GM19240 (cell line): ENCODE measurements at regions not wholly inside any gene's neighbourhood (a gene's known extent, or its start where the extent isn't known, plus 50 kb on each side); places are given as distances from the start of the nearest gene placed in this dataset.

Experiments
- DNase-seq: peaks from one replicate; pipeline ENCODE4 v3.0.0; 2011; ENCODE audit warnings: low spot score; ENCODE audit not compliant: insufficient read length

GRCh38 chr1:115423776-115424175, 85.7 kb upstream of the NGF start:
- DNase-seq, result no peak

GRCh38 chr1:115419571-115419970, 81.5 kb upstream of the NGF start:
- DNase-seq, result no peak

- DNase-seq, result no peak
Measured at GRCh38 chr1:115413621-115414020, 75.6 kb upstream of the NGF start.

GRCh38 chr1:115413208-115413607, 75.2 kb upstream of the NGF start:
- DNase-seq, result no peak

GRCh38 chr1:115412733-115413132, 74.7 kb upstream of the NGF start:
- no peak for DNase-seq

- DNase-seq, result no peak
Measured at GRCh38 chr1:115412286-115412685, 74.2 kb upstream of the NGF start.

GRCh38 chr1:115411371-115412063, 73.5 kb upstream of the NGF start:
- DNase-seq, result no peak

GRCh38 chr1:115409094-115410015, 71.3 kb upstream of the NGF start:
- no peak for DNase-seq

- no peak for DNase-seq
Measured at GRCh38 chr1:115408533-115408932, 70.5 kb upstream of the NGF start.

- DNase-seq, result no peak
Measured at GRCh38 chr1:115404911-115405310, 66.9 kb upstream of the NGF start.

- no peak for DNase-seq
Measured at GRCh38 chr1:115402753-115403184, 64.7 kb upstream of the NGF start.

GRCh38 chr1:115401676-115402075, 63.6 kb upstream of the NGF start:
- no peak for DNase-seq

- no peak for DNase-seq
Measured at GRCh38 chr1:115400891-115401290, 62.8 kb upstream of the NGF start.

GRCh38 chr1:115400426-115400825, 62.4 kb upstream of the NGF start:
- no peak for DNase-seq

- DNase-seq, result no peak
Measured at GRCh38 chr1:115398745-115399144, 60.7 kb upstream of the NGF start.
